NCI-H1048 (cell line): ENCODE measurements at regions not wholly inside any gene's neighbourhood (a gene's known extent, or its start where the extent isn't known, plus 50 kb on each side); places are given as distances from the start of the nearest gene placed in this dataset.

Source experiments
- DNase-seq: peaks from one replicate; lab custom pipeline; 2025; lab: John Stamatoyannopoulos, UW

- DNase-seq = no peak
These were observed 1044.1 kb upstream of the NR2F2 start for GRCh38 chr15:95286352-95286880.

GRCh38 chr15:95287720-95288103 lies 1042.8 kb upstream of the NR2F2 start:
- no peak for DNase-seq

- DNase-seq = no peak
These were observed 1041.9 kb upstream of the NR2F2 start for GRCh38 chr15:95288626-95289025.

GRCh38 chr15:95290176-95290974 lies 1040.1 kb upstream of the NR2F2 start:
- DNase-seq = no peak

GRCh38 chr15:95291898-95292472 lies 1038.5 kb upstream of the NR2F2 start:
- DNase-seq = no peak

- no peak for DNase-seq
These were observed 1037.6 kb upstream of the NR2F2 start for GRCh38 chr15:95292785-95293450.

GRCh38 chr15:95293456-95294031 lies 1037.0 kb upstream of the NR2F2 start:
- DNase-seq = no peak

- DNase-seq = no peak
These were observed 1035.1 kb upstream of the NR2F2 start for GRCh38 chr15:95295363-95295762.

GRCh38 chr15:95295896-95296625 lies 1034.4 kb upstream of the NR2F2 start:
- DNase-seq = no peak

- DNase-seq = no peak
These were observed 1033.9 kb upstream of the NR2F2 start for GRCh38 chr15:95296643-95297042.

GRCh38 chr15:95298729-95299128 lies 1031.8 kb upstream of the NR2F2 start:
- no peak for DNase-seq

GRCh38 chr15:95300958-95301357 lies 1029.5 kb upstream of the NR2F2 start:
- no peak for DNase-seq

- no peak for DNase-seq
These were observed 1028.3 kb upstream of the NR2F2 start for GRCh38 chr15:95302206-95302605.

GRCh38 chr15:95302809-95303208 lies 1027.7 kb upstream of the NR2F2 start:
- no peak for DNase-seq

- no peak for DNase-seq
These were observed 1026.8 kb upstream of the NR2F2 start for GRCh38 chr15:95303713-95304112.

GRCh38 chr15:95304151-95304946 lies 1026.2 kb upstream of the NR2F2 start:
- no peak for DNase-seq

- DNase-seq = no peak
These were observed 1025.5 kb upstream of the NR2F2 start for GRCh38 chr15:95304947-95305400.

- no peak for DNase-seq
These were observed 1023.4 kb upstream of the NR2F2 start for GRCh38 chr15:95307115-95307514.

GRCh38 chr15:95319242-95319641 lies 1011.3 kb upstream of the NR2F2 start:
- DNase-seq = no peak

- DNase-seq = no peak
These were observed 1006.7 kb upstream of the NR2F2 start for GRCh38 chr15:95323796-95324195.

GRCh38 chr15:95324656-95325055 lies 1005.8 kb upstream of the NR2F2 start:
- no peak for DNase-seq
